ENCODE measurements at regions not wholly inside any gene's neighbourhood (a gene's known extent, or its start where the extent isn't known, plus 50 kb on each side); places are given as distances from the start of the nearest gene placed in this dataset.
"Not testable (repeated sequence)": the region's sequence is repeated elsewhere in the genome, so short reads cannot be mapped to it uniquely, and the experiment has no call there.

DNA sequence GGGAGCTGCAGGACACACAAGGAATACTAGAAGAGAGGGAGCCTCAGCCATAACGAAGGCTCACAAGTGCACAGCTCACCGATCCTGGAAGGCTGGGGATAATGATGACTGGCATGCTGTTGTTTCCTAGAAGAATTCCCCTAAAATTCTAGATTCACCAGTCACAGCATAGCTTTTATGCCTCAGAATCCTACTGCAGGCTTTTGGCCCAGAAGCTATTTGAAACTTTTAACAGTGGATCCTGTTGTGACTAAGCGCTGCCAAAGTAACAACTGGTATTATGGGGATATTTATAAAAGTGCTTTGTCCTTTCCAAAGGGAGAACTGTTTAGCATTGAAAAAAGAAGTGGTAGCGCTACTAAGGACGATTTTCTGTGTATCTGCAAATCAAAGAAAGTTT is 214.1 kb upstream of the PELI2 start:
- DNase-seq: no peak

GRCh38 chr14:55908106-55908505 is 210.1 kb upstream of the PELI2 start:
- DNase-seq: no peak

GRCh38 chr14:55909879-55910278 is 208.3 kb upstream of the PELI2 start:
- no peak for DNase-seq

DNA sequence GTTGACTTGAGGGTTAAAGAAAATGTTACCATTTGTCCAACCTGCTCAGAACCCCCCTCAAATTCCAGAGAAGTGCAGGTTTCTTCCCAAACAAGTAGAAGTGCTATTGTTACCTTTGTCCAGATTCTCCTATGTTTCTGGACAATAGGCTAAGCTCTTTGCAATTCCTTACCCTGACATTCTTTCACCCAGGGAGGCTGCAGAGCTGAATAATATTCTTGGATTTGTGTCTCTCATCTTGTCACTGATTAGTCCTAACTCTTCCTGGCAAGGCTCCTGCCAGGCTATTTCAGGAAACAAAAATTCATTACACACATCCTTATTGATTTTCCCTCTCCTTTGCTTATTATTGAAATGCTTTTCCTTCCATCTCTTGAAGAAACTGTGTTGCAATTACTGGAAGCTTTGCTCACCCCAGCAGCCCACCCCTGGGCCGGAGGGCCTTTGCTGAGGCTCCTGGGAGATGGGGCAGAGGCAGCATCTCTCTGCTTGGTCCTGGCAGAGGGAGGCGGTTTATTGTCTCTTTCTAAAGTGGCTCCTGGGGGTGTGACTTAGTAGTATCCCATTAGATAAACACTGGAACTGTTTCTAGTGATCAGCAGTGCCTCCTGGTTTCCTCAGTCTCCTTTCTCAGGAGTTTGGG is 207.5 kb upstream of the PELI2 start:
- DNase-seq: no peak

DNA sequence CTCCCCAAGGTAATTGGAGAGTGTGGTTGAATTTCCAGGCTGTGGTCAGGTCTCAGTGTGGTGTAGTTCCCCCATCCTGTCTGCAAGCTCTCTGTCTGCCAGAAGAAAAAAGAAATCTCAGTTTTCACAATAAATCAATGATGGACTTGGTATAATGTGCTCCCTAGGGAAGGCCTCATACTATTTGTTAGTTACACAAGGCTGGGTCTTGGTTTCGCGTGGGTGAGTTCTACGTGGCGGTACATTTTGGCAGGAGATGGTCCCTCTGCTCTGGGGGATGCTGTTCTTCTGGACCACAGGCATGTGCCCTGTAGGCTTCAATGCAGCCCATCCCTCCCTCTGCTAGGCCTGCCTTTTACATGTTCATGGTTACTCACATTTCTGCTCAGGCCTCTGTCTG is 206.4 kb upstream of the PELI2 start:
- DNase-seq: no peak

DNA sequence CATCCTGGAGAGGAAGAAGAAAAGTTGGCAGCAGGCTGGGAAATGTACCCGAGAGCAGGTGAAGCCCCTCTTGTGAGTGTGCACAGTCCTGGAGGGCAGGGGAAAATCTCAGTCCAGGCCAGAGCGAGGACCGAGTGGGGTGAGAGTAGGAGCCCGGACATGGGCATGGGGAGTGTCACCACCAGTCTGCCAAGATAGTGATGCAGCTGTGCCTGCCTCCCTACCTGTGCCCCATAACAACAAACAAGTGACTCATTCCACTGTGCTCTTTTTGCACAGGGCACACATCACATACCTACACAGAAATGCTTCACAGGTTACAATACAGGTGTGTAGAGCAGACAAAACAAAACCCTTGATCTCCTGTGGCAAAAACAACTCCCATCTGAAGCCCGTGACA is 205.9 kb upstream of the PELI2 start:
- no peak for DNase-seq

DNA sequence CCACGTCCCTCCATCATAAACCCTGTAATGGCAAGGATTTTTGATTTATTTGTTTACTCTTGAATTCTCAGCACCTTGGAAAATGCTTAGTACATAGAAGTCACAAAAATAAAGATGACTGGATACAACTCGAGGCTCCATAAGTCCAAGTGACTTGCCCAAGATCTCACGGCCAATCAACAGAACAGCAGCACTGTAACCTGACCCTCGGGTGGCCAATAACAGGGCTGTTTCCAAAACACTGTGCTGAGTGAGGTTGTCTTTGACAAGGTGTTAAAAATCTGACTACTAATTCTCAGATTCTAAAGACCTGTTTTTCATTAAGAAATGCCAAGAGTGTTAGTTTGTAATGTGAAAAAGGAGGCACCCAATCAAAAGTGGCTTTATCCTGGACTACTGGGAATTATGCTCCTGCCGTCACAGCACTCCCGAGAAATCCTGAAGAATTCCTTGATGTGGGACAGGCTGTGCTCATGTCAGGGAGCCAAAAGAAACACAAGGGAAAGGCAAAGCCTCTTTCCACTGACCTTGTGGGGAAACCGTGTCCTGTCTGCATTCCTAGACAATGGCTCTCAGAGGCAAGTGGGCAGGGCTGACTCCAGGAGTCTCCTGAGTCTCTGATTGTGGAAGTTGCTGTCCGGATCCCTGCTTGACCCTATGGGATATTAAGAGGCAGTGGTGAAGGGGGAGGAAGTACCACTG is 204.7 kb upstream of the PELI2 start:
- DNase-seq: no peak

DNA sequence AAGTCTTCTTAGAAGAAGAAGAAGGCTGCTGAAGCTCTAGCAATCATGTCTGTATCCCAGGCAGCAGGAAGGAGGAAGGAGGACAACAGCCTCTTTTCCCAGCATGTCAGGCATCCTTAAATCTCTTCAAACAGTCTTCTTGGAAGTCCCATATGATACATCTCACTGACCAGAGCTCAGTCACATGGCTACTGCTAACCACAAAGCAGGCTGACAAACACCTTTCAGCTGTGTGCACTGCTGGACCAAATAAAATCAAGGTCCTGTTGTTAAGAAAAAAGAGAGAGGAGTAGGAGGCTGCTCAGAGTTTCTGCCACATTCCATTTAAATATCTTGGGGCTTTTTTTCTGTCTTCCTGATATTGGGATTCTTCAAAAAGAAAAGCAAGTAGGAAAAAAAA is 203.4 kb upstream of the PELI2 start:
- DNase-seq: no peak

GRCh38 chr14:55915456-55915855 is 202.8 kb upstream of the PELI2 start:
- DNase-seq: no peak

GRCh38 chr14:55919800-55920199 is 198.4 kb upstream of the PELI2 start:
- not testable (repeated sequence) for DNase-seq

GRCh38 chr14:55921511-55921910 is 196.7 kb upstream of the PELI2 start:
- DNase-seq: no peak

DNA sequence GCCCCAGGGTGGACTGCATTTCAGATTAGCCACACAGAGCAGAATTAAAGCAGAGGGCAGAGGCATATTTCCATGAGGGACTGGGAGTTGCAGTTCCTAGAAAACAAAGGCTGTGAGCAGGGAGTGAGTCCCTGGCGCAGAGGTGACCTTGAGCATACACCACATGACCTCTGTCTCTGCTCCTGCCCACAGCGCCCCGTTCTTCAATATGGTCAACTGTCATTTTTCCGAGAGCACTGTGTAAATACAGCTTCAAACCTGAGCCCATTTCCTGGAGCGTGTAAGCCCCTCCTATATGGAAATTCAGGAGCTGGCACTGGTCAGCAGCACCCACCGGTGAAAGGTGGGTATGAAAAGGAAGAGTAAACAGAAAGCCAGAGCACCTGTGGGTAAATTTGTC is 192.2 kb upstream of the PELI2 start:
- no peak for DNase-seq

DNA sequence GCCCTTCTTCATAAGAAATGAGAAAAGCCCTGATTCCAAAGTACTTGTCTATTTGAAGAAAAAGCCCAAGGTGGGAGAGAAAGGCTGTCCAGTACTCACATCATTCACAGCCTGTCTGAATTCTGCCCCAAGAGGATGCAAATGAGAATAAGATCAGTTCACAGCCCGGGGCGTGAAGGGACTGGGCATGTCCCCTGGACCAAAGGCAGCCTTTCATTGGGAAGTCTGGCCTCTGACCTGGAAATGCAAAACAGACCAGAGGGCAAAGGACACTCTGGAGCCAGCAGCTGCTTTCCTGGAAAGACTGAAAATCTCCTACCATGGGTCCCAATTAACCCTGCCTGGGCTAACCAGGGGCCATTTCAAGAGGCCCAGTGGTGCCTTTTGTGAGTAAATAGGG is 191.2 kb upstream of the PELI2 start:
- no peak for DNase-seq

DNA sequence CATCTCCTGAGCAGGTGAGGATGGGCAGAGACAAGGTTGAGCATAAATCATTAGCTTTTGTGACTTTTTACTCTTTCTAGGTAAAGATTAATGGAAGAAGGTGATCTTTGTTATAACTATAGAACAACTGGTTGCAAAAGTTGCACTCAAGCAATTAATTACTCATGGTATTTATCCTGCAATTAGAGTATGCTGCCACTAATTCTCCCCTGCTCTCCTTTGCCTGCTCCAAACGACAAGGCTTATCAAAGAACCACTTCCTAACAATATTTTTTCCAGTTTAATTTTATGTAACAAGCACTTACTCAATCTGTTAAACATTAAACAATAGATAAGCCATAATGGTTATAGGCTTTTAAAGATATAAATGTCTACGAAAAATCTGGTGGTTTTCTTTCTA is 189.9 kb upstream of the PELI2 start:
- DNase-seq: no peak

DNA sequence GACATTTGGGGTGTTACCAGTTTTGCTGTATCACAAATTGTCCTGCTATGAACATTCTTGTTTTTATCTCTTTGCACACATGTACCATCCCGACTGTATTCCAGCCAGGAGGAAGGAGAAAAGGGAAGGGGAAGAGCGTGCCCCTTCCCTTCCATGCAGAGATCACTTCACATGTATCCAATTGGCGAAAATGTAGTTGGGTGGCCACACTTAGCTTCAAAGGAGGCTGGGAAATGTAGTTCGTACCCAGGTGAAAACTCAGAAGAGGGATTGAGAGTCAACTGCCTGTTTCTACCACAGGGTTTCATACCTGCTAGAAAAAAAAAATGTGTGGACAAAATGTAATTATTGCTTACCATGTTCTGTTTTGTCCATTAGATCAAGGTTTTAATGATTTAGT is 189.1 kb upstream of the PELI2 start:
- no peak for DNase-seq

DNA sequence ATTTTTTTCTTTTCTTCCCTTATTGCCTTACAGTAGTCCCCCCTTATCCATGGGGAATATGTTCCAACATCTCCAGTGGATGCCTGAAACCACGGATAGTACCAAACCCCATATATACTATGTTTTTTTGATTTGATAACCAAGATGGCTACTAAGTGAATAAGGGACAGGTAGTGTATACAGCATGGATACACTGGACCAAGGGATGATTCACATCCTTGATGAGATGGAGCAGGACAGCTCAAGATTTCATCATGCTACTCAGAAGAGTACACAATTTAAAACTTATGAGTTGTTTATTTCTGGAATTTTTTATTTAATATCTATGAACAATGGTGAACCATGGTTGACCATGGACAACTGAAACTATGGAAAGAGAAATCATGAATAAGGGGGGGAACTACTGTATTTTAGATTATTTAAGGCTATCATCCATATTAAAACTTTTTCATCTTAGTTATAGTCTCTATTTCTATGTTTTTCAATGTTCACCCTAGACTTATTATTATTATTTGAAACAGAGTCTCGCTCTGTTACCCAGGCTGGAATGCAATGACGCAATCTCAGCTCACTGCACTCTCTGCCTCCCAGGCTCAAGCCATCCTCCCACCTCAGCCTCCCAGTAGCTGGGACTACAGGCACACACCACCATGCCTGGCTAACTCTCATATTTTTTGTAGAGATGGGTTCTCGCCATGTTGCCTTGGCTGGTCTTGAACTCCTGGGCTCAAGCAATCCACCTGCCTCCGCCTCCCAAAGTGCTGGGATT is 188.0 kb upstream of the PELI2 start:
- DNase-seq: no peak

- no peak for DNase-seq
Observed at GRCh38 chr14:55936691-55937090, 181.5 kb upstream of the PELI2 start.

DNA sequence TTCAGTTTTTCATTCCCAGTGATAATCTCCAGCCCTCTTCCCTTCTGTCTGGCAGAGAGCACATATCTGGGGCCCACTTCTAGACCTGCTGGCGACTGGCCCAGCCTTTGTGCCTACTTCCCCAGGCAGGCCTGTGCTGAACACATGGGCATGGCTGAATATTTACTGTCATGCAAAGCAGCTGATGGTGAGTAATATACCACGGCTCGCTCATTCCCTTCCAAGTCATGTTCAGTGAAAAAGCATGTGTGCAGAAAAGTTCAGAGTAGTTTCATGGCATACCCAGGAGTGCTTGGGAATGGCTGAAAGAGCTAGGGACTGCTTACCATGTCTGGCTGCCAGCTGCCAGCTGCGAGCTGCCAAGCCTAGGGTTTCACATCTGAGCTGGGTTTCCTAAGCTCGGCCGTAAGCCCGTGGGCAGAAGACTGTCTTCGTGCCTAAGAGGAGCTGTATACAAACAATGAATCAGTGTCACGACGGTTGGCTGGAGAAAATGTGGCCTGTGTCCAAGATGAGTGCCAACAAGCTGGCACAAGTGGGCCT is 179.9 kb upstream of the PELI2 start:
- DNase-seq: no peak

- DNase-seq: no peak
Observed at GRCh38 chr14:55942076-55942654, 176.0 kb upstream of the PELI2 start.

- no peak for DNase-seq
Observed at GRCh38 chr14:55942826-55943225, 175.4 kb upstream of the PELI2 start.

- DNase-seq: no peak
Observed at GRCh38 chr14:55944757-55945156, 173.5 kb upstream of the PELI2 start.

DNA sequence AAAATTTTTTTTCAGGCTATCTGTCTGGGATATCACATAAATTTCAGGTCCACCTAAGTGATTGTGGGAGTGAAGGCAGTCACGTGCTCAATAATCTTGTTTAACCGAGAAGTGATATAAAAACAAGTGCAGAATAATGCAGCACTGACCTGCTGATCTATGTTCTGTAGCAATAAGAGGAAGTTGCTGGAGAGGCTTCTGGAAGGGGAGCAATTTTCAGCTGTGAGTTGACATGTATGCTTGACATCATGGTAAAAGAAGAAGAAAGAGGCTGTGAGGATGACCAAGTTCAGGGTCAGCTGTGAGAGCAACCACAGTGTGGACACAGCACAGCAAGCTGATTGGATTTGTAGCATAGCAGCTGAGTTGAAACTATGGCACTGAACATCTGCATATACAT is 172.0 kb upstream of the PELI2 start:
- DNase-seq: peak; percentile 66

DNA sequence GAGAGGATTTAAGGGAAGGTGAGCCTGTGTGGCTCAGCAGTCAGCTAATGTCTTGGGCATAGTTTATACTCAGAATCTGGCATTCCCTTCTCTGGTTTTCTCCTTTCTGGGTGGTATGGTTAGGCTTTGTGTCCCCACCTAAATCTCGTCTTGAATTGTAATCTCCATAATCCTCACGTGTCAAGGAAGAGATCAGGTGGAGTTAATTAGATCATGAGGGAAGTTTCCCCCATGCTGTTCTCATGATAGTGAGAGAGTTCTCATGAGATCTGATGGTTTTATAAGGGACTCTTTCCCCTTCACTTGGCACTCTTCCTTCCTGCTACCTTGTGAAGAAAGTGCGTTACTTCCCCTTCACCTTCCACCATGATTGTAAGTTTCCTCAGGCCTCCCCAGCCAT is 169.8 kb upstream of the PELI2 start:
- DNase-seq: no peak

GRCh38 chr14:55949708-55950107 is 168.5 kb upstream of the PELI2 start:
- no peak for DNase-seq
